ENCODE measurements at regions not wholly inside any gene's neighbourhood (a gene's known extent, or its start where the extent isn't known, plus 50 kb on each side); places are given as distances from the start of the nearest gene placed in this dataset.

DNA sequence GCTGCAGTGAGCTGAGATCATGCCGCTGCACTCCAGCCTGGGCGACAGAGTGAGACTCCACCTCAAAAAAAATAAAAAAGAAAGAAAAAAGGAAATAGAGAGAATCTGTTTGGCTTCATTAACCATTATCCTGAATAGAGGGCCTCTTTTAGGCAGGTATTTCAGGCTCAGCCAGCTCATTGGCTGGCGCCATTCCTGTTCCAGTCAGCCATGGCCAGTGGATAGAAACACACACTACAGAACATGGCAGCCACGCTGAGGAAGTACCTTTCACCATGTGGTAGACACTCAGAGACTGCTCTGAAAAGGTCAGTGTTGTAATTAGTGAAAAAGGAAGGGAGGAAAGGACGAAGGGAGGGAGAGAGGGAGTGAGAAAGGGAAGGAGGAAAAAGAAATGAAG lies 340.0 kb upstream of the ACTBL2 start:
- ChIA-PET POLR2A (no interaction called here), CTCF (no interaction called here)
- no peak overlapping the region for H3K4me3 ChIP-seq (ENCODE audit: low read depth, low read length)
- TF ChIP-seq, protein P1, sequence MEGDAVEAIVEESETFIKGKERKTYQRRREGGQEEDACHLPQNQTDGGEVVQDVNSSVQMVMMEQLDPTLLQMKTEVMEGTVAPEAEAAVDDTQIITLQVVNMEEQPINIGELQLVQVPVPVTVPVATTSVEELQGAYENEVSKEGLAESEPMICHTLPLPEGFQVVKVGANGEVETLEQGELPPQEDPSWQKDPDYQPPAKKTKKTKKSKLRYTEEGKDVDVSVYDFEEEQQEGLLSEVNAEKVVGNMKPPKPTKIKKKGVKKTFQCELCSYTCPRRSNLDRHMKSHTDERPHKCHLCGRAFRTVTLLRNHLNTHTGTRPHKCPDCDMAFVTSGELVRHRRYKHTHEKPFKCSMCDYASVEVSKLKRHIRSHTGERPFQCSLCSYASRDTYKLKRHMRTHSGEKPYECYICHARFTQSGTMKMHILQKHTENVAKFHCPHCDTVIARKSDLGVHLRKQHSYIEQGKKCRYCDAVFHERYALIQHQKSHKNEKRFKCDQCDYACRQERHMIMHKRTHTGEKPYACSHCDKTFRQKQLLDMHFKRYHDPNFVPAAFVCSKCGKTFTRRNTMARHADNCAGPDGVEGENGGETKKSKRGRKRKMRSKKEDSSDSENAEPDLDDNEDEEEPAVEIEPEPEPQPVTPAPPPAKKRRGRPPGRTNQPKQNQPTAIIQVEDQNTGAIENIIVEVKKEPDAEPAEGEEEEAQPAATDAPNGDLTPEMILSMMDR (IDR thresholded peaks at IDR 0.05; ENCODE audit: insufficient read depth, low read depth, low read length) = no peak
- no peaks in the 10 kb centered on the region for H3K27me3 ChIP-seq (ENCODE audit: control insufficient read depth, insufficient read depth, low read length)
- no peak for DNase-seq (ENCODE audit: low read depth)
- H3K36me3 ChIP-seq (ENCODE audit: control insufficient read depth, insufficient read depth, low read length) = no peaks in the 10 kb centered on the region

DNA sequence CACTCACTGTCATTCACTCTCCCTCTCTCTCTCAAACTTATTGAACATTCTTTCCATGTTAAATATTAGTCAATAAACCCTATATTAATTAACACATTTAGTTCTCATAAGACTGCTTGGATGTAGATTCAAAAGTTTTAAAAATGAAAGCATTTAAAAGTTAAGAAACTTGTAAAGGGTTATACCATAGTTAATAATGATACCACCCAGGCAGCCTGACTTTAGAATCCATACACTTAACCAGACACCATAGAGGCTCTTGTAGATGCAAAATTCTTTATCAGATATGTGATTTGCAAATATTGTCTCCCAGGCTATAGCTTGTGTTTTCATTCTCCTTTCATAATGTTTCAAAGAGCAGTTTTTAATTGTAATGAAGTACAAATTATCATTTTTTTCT lies 335.8 kb upstream of the ACTBL2 start:
- DNase-seq (ENCODE audit: low read depth) = no peak
- CTCF ChIA-PET = no interaction called here
- POLR2A ChIA-PET = no interaction called here
- no peaks in the 10 kb centered on the region for H3K27me3 ChIP-seq (ENCODE audit: control insufficient read depth, insufficient read depth, low read length)
- H3K4me3 ChIP-seq (ENCODE audit: low read depth, low read length) = no peak overlapping the region
- TF ChIP-seq, protein P1 (IDR thresholded peaks at IDR 0.05; ENCODE audit: insufficient read depth, low read depth, low read length) = no peak
- no peaks in the 10 kb centered on the region for H3K36me3 ChIP-seq (ENCODE audit: control insufficient read depth, insufficient read depth, low read length)

DNA sequence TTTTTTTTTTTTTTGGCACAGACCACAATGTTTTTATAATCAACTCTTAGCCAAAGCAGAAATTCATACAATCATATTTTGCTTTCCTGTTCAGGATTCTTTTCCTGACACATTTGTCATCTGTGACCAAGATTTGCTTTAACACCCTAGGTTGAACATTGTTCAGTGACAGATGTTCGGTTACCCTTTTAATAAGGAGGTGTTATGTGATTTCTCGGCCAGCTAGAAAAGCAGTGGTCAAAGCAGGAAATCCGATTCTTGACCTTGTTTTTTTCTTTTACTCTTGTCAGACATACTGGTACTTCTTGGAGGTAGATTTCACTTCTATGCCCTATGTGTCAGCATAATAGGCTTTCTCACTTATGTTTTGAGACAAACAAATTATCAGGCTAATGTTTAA lies 335.3 kb upstream of the ACTBL2 start:
- H3K27me3 ChIP-seq (ENCODE audit: control insufficient read depth, insufficient read depth, low read length) = no peaks in the 10 kb centered on the region
- ChIA-PET CTCF (interaction anchor here (1.3 to 2.0 kb wide), 3 partner anchors 11 to 168 kb away, joined by 4 to 5 read pairs (median 4); no protein-coding TSS in a partner anchor), POLR2A (no interaction called here)
- H3K4me3 ChIP-seq (ENCODE audit: low read depth, low read length) = no peak overlapping the region
- DNase-seq (ENCODE audit: low read depth) = no peak
- no peaks in the 10 kb centered on the region for H3K36me3 ChIP-seq (ENCODE audit: control insufficient read depth, insufficient read depth, low read length)
- TF ChIP-seq, protein P1 (IDR thresholded peaks at IDR 0.05; ENCODE audit: insufficient read depth, low read depth, low read length) = no peak

DNA sequence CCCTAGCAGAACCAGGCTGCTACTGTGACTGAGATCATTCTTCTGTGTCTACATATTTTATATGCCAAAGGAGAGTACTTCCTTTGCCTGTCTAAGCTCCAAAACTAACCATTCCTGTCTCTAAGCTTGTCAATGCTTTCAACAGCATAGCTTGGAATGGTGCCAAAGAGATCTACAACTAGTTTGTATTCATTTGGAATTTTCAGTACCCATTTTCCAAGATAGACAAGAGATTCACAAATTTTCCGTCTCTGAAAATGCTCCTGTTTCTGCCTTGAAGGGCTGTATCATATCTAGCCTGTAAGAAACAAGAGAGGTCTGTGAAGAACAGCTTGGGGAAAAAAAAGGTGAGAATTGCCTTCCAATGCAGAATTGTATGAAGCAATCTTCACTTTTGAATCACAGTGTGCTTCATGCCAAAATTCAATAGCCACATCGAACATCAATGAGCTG lies 334.4 kb upstream of the ACTBL2 start:
- H3K36me3 ChIP-seq (ENCODE audit: control insufficient read depth, insufficient read depth, low read length) = no peaks in the 10 kb centered on the region
- ChIA-PET CTCF (interaction anchor here (0.7 to 2.0 kb wide), 4 partner anchors 10 to 643 kb away, joined by 3 to 5 read pairs (median 4); partner anchors contain the start of gene PLK2), POLR2A (interaction anchor here (1.1 to 1.7 kb wide), 2 partner anchors 13 to 642 kb away, joined by 4 to 5 read pairs; no protein-coding TSS in a partner anchor)
- H3K4me3 ChIP-seq (ENCODE audit: low read depth, low read length) = no peak overlapping the region
- DNase-seq (ENCODE audit: low read depth) = no peak
- TF ChIP-seq, protein P1 (IDR thresholded peaks at IDR 0.05; ENCODE audit: insufficient read depth, low read depth, low read length) = no peak
- no peaks in the 10 kb centered on the region for H3K27me3 ChIP-seq (ENCODE audit: control insufficient read depth, insufficient read depth, low read length)

DNA sequence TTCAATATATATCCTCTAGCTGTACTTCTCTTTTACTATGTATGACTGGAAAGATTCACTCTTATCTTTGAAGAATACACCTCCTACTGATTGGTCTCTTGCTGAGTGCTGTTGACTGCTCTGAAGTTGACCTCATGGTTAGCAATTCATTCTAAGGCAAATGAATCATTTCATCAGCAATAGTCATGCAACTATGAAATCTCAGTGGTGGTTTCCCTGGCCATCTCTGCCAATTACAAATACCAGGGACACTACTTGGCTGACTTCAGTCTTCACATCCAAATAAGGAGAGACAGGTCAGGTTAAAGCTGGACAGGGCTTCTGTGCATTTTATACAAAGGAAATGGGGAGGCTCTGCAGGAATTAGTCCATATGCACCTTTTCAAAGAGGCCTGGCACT lies 333.5 kb upstream of the ACTBL2 start:
- Histone ChIP-seq H3K36me3 (ENCODE audit: control insufficient read depth, insufficient read depth, low read length) (no peaks in the 10 kb centered on the region), H3K27me3 (ENCODE audit: control insufficient read depth, insufficient read depth, low read length) (no peaks in the 10 kb centered on the region), H3K4me3 (ENCODE audit: low read depth, low read length) (no peak overlapping the region)
- ChIA-PET CTCF (interaction anchor here (0.6 to 2.0 kb wide), 3 partner anchors 37 to 645 kb away, joined by 3 to 5 read pairs (median 4); no protein-coding TSS in a partner anchor), POLR2A (interaction anchor here (0.7 to 1.7 kb wide), 3 partner anchors 12 to 644 kb away, joined by 3 to 5 read pairs (median 4); no protein-coding TSS in a partner anchor)
- DNase-seq (ENCODE audit: low read depth) = peak; percentile 92
- TF ChIP-seq, protein P1 (IDR thresholded peaks at IDR 0.05; ENCODE audit: insufficient read depth, low read depth, low read length) = no peak

Data from BJ (cell line).